ENCODE measurements at regions not wholly inside any gene's neighbourhood (a gene's known extent, or its start where the extent isn't known, plus 50 kb on each side); places are given as distances from the start of the nearest gene placed in this dataset.

DNA sequence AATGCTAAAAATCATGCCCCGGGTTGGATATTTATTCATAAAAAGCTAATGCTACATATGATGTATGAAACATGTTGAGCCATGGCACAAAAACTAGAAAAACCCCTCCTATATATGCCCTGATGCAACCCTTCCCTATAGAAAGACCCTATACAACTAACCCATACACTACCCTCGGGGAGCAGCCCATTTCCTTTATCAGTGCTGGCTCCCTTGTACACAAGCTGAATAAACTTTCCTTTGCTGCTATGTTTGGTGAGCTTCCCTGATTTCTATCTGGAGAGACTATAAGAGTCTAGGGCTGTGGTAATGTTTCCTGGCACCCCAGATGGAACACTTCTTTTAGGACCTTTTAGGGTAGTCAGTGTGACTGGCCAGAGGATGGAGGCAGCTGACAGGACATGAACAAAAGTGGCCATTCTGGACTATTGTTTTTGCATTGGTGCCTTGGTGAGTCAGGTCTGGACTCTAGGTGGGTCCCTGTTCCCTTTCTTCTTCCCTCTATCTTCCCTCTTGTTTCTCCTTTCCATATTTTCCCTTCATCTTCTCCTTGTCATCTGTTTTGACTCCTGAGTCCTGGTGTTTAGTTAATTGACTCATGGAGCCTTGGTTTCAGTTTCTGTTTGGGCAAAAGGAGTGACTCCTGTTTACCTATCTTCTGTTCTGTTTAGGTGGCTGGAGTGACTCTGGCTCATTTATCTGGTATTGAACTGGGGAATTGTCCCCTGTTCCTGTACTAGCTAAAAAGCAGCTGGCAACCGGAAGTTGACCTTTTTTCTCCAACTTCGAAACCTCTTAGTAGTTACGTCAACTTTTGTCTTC is 1321.8 kb upstream of the PCDH9 start:
- Mint-ChIP-seq H3K36me3 (no peaks in the 10 kb centered on the region), H3K4me3 (no peak overlapping the region), H3K4me1 (no peaks in the 10 kb centered on the region), H3K27me3 (ENCODE audit: insufficient read depth, low read depth) (no peaks in the 10 kb centered on the region), H3K27ac (no peak overlapping the region), H3K9me3 (no peaks in the 10 kb centered on the region)
- Histone ChIP-seq H3F3A (ENCODE audit: low read depth) (no peaks in the 10 kb centered on the region), H3K4me3 (no peak overlapping the region), H3K27me3 (no peaks in the 10 kb centered on the region), H3K9ac (no peak overlapping the region), H3K27ac (no peak overlapping the region), H3K79me2 (ENCODE audit: low read depth) (no peaks in the 10 kb centered on the region), H3K9me3 (ENCODE audit: low read depth) (no peaks in the 10 kb centered on the region), H2AFZ (replicated peaks) (peak overlapping the region; percentile 37), H4K20me1 (ENCODE audit: low read depth) (no peaks in the 10 kb centered on the region), H3K4me1 (no peaks in the 10 kb centered on the region), H3K4me2 (no peak overlapping the region), H3K36me3 (no peaks in the 10 kb centered on the region)
- TF ChIP-seq, protein P1, sequence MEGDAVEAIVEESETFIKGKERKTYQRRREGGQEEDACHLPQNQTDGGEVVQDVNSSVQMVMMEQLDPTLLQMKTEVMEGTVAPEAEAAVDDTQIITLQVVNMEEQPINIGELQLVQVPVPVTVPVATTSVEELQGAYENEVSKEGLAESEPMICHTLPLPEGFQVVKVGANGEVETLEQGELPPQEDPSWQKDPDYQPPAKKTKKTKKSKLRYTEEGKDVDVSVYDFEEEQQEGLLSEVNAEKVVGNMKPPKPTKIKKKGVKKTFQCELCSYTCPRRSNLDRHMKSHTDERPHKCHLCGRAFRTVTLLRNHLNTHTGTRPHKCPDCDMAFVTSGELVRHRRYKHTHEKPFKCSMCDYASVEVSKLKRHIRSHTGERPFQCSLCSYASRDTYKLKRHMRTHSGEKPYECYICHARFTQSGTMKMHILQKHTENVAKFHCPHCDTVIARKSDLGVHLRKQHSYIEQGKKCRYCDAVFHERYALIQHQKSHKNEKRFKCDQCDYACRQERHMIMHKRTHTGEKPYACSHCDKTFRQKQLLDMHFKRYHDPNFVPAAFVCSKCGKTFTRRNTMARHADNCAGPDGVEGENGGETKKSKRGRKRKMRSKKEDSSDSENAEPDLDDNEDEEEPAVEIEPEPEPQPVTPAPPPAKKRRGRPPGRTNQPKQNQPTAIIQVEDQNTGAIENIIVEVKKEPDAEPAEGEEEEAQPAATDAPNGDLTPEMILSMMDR (IDR thresholded peaks at IDR 0.05), result no peak
- no peak for TF ChIP-seq EZH2phosphoT487 (IDR thresholded peaks at IDR 0.05)
- TF ChIP-seq EZH2 (IDR thresholded peaks at IDR 0.05), result no peak
- no peak for DNase-seq (ENCODE audit: low spot score)

GRCh38 chr13:68550330-68550729 is 1320.2 kb upstream of the PCDH9 start:
- no peak overlapping the region for H2AFZ ChIP-seq (replicated peaks)
- Mint-ChIP-seq H3K4me3 (no peak overlapping the region), H3K27ac (no peak overlapping the region), H3K4me1 (no peaks in the 10 kb centered on the region), H3K9me3 (no peaks in the 10 kb centered on the region), H3K27me3 (ENCODE audit: insufficient read depth, low read depth) (no peaks in the 10 kb centered on the region), H3K36me3 (no peaks in the 10 kb centered on the region)
- H3K27ac ChIP-seq, result no peak overlapping the region
- no peaks in the 10 kb centered on the region for H4K20me1 ChIP-seq (ENCODE audit: low read depth)
- H3K4me1 ChIP-seq, result no peaks in the 10 kb centered on the region
- H3K27me3 ChIP-seq, result no peaks in the 10 kb centered on the region
- H3F3A ChIP-seq (ENCODE audit: low read depth), result no peaks in the 10 kb centered on the region
- H3K4me2 ChIP-seq, result no peak overlapping the region
- H3K9me3 ChIP-seq (ENCODE audit: low read depth), result no peaks in the 10 kb centered on the region
- H3K9ac ChIP-seq, result no peak overlapping the region
- H3K4me3 ChIP-seq, result no peak overlapping the region
- no peak for DNase-seq (ENCODE audit: low spot score)
- no peaks in the 10 kb centered on the region for H3K79me2 ChIP-seq (ENCODE audit: low read depth)
- H3K36me3 ChIP-seq, result no peaks in the 10 kb centered on the region
- TF ChIP-seq, protein P1 (IDR thresholded peaks at IDR 0.05), result no peak
- TF ChIP-seq EZH2 (IDR thresholded peaks at IDR 0.05), result no peak
- TF ChIP-seq EZH2phosphoT487 (IDR thresholded peaks at IDR 0.05), result no peak

GRCh38 chr13:68540244-68540643 is 1310.1 kb upstream of the PCDH9 start:
- no peak overlapping the region for H3K4me3 ChIP-seq
- no peaks in the 10 kb centered on the region for H3K27me3 ChIP-seq
- no peaks in the 10 kb centered on the region for H3K79me2 ChIP-seq (ENCODE audit: low read depth)
- Mint-ChIP-seq H3K4me3 (no peak overlapping the region), H3K36me3 (no peaks in the 10 kb centered on the region), H3K27ac (no peak overlapping the region), H3K4me1 (no peaks in the 10 kb centered on the region), H3K9me3 (no peaks in the 10 kb centered on the region), H3K27me3 (ENCODE audit: insufficient read depth, low read depth) (no peaks in the 10 kb centered on the region)
- no peaks in the 10 kb centered on the region for H3K9me3 ChIP-seq (ENCODE audit: low read depth)
- DNase-seq (ENCODE audit: low spot score), result no peak
- H3K4me1 ChIP-seq, result no peaks in the 10 kb centered on the region
- H3K9ac ChIP-seq, result no peak overlapping the region
- no peaks in the 10 kb centered on the region for H3F3A ChIP-seq (ENCODE audit: low read depth)
- H3K36me3 ChIP-seq, result no peaks in the 10 kb centered on the region
- no peaks in the 10 kb centered on the region for H4K20me1 ChIP-seq (ENCODE audit: low read depth)
- no peak overlapping the region for H3K27ac ChIP-seq
- H3K4me2 ChIP-seq, result no peak overlapping the region
- no peak for TF ChIP-seq EZH2phosphoT487 (IDR thresholded peaks at IDR 0.05)
- no peak for TF ChIP-seq EZH2 (IDR thresholded peaks at IDR 0.05)
- TF ChIP-seq, protein P1 (IDR thresholded peaks at IDR 0.05), result no peak
- no peak overlapping the region for H2AFZ ChIP-seq (replicated peaks)

All from neural progenitor cell (in vitro differentiated cells).